ENCODE measurements at regions not wholly inside any gene's neighbourhood (a gene's known extent, or its start where the extent isn't known, plus 50 kb on each side); places are given as distances from the start of the nearest gene placed in this dataset.
A peak's percentile ranks its signal among the peaks of the same experiment; 100 is the strongest.

DNA sequence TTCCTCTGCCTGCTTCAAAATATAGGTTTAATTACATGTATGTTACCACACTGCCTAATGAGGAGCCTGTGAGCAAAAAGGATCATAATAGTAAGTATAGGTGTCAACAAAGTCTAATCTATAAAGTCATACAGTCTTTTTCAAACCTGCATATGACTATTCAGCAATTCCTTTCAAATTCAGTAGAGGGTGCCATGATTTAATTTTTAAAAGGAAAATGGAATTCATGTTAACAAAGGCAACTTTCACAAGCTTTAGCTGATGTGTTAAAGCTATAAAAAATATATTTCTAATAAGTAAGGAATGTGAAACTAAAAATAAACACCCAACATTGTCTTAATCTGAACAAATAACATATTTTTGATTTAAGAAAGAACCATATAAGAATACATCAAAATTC is 52.1 kb downstream of the MPP7 start:
- no peak for DNase-seq

DNA sequence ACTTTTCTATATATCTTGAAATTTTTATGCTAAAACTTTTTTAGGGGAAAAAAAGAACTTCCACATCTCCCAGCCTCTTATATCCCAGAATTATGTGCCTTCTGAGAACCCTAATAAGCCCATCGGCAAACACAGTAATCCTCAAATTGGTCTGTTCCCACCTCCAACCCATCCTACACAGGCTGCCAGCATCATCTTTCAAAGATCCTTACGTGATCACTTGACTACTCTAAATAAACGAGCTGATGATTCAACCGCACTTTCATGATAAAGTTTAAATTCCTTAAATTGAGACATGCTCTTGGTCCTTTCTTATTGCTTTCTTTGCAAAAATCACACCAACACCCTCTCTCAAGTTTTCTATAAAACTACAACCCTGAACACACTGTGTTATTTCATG is 52.5 kb downstream of the MPP7 start:
- no peak for DNase-seq

DNA sequence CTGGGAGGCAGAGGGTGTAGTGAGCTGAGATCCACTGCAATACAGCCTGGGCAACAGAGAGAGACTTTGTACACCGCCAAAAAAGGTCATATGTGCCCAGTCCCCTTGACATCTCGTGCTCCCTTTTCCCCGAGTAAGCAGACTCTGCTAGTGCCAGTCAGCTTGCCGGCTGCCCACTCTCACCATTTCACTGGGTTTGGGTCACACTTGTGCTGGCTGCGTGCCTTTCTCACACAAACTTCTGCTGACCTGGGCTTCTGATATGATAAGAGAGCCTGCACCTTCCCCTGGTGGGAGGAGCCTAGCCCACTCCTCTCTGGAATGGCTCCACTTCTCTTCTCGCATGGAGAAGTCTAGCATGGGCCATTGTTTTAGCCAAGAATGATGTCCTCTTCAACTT is 53.4 kb downstream of the MPP7 start:
- DNase-seq = no peak

GRCh38 chr10:28248092-28248491 is 54.8 kb downstream of the MPP7 start:
- DNase-seq = no peak

- DNase-seq = no peak
These were observed 56.8 kb downstream of the MPP7 start for GRCh38 chr10:28246023-28246422.

DNA sequence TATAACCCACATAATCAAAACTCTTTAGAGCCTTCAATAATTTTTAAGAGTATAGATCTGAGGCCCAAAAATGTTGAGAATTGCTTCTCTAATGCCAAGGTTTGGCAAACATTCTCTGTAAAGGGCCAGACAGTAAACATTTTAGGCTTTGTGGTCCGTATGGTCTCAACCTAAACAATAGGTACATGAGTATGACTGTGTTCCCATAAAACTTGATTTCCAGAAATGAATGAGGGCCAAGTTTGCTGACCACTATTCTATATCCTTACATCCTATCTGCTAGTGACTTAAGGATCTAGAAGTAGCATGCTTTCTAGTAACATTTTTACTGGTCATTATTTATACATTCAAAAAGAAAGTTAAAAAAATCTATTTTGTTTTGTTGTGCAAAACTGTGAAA is 58.9 kb downstream of the MPP7 start:
- DNase-seq = no peak

DNA sequence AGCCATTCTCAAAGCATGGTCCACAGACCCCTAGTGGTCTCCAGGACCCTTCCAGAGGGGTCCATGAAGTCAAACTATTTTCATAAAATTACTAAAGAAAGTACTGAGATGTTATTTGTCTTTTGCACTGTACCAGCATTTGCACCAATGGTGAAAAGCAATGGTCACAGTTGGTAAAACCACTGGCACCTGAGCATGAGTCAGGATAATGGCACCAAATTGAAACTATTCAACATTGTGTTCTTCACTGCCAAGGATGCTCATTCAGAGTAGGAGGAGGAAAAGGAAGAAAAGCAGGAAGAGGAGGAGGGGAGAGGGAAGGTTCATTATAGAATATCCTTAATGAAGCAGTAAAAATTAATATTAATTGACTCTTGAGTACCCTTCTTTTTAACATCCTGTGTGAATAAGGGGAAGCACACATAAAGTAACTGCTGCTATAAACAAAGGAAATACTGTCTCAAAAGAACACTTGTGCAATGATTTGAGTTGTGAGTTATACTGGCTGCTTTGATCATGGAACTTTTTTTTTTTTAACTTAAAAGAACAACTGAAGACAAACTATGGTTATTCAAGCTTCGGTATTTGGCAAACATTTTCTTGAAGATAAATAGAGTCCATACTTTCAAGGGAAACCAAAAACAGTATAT is 60.2 kb downstream of the MPP7 start:
- DNase-seq = no peak

DNA sequence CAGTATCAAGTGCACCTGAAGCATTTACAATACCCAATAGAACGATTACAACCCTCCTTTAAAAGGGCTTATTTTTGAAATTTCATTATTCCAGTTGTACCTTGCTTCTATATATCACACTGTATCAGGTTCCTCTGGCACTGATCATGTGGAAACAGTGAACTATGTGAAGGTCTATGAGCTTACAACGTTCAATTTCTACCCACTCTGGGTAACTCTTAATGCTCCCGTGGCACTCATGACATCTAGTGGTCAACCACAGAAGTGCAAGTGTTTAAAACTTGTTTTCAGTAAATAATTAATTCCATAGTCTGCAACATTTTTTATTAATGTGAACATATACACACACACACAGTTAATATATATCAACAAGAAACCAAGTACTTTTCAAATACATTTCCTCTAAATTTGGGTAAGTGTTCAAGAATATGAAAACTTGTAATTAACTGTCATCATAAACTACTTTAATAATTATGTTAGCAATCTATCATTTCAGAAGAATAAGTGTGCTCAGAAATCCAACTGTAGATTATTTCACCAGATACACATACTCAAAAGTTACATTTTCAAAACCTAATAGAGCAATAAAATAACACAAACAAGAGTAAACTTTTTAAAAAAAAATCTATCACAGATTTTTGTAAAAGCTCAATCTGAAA is 61.0 kb downstream of the MPP7 start:
- peak in 1 of 2 experiments; percentile 33 for DNase-seq

DNA sequence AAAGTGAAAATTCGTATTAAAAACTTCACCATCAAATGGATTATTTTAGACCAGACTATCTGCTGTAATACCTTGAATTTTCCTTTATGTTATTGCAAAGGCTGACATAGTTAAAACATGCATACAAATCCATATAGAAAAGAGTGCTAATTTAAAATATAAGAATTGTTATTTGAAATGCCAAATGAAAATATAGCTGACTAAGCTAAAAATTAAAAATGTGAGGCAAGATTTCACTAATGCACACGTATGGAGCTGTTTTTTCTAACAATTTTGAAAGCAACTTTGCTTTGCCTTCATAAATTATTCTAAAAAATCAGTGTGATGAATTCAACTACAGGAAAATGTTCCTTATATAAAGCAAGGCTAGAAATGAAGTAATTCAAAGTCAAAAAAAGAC is 62.5 kb downstream of the MPP7 start:
- DNase-seq = no peak

- DNase-seq = no peak
These were observed 66.3 kb downstream of the MPP7 start for GRCh38 chr10:28236591-28236990.

- DNase-seq = no peak
These were observed 82.1 kb downstream of the MPP7 start for GRCh38 chr10:28220811-28221210.

GRCh38 chr10:28219251-28219650 is 83.6 kb downstream of the MPP7 start:
- no peak for DNase-seq

- DNase-seq = no peak
These were observed 85.0 kb downstream of the MPP7 start for GRCh38 chr10:28217848-28218247.

GRCh38 chr10:28215930-28216329 is 86.9 kb downstream of the MPP7 start:
- no peak for DNase-seq

DNA sequence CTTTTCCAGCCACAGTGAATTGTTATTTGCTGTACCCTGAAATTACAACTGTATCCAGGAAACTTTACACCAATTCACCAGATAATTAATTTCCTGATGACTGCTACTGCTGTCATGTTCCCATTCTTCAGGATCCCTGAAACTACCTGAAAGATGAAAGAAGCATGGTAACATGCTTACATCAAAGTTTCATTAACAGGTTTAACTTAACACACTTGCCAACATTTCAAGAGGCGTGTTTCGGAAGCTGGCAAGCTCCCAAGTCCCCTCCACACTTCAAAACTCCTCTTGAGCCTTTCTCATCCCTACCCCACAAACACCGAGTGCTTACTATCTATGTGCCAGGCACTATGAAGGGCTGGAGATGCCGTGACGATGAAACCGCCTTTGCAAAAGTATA is 88.6 kb downstream of the MPP7 start:
- DNase-seq = no peak

DNA sequence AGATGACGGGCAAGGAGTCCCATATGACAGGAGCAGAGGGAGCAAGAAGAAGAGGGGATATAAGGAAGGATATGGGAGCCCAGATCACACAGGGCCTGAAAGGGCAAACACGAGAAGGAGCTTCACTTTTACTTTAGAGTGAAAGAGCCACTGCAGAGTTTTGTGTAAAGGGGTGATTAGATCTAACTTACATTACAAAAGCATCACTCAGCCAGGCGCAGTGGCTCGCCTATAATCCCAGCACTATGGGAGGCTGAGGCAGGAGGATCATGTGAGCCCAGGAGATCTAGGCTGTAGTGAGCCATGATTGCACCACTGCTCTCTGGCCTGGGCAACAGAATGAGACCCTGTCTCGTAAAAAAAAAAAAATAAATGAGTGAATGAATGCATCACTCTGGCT is 91.1 kb downstream of the MPP7 start:
- DNase-seq = no peak

DNA sequence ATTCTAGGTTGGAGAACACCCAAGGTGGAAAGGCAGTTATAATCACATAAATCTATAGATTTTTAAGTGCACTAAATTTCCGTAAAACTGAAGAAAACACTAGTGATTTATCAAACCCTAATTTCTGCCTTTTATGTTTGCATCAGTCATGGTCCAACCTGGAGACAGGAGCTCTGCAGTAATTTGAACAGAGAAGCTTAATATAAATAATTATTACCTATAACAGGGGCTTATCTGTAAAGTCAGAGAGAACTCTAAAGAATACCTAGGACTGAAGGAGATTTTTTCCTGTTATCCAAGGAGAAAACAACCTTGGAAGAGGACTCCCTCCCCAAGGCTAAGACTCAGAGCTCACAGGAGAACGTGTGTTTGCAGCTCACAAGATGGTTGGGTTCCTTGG is 95.1 kb downstream of the MPP7 start:
- DNase-seq = no peak

- no peak for DNase-seq
These were observed 99.9 kb downstream of the MPP7 start for GRCh38 chr10:28202941-28203352.

GRCh38 chr10:28201410-28202400 is 101.2 kb downstream of the MPP7 start:
- no peak for DNase-seq

DNA sequence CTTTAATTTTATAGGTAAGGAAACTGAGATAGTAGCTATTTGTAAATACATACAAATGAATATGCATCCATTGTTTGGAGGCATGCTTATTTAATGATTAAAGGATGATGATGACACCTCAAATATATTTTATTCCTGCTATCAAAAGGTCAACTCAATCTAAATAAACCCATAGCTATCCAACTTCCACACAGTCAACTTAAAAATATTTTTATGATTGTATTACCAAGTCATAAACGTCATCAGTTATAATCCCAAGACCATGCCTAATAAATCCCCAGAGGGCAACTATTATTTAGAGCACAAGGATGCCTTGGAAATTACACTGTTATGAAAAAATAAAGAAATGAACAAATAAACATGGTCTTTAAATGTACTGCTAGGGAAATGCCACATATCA is 102.1 kb downstream of the MPP7 start:
- no peak for DNase-seq

GRCh38 chr10:28199941-28200340 is 102.9 kb downstream of the MPP7 start:
- no peak for DNase-seq

GRCh38 chr10:28190196-28190595 is 112.7 kb downstream of the MPP7 start:
- DNase-seq = no peak

GRCh38 chr10:28188526-28188925 is 114.3 kb downstream of the MPP7 start:
- DNase-seq = no peak
